C1 segment of cervical spinal cord (tissue), 14 donors: ENCODE measurements at regions not wholly inside any gene's neighbourhood (a gene's known extent, or its start where the extent isn't known, plus 50 kb on each side); places are given as distances from the start of the nearest gene placed in this dataset.
"Not testable (repeated sequence)": the region's sequence is repeated elsewhere in the genome, so short reads cannot be mapped to it uniquely, and the experiment has no call there.

Experiments used
- DNase-seq, 14 donors: peaks; one replicate each; lab custom pipeline; 2025; lab: John Stamatoyannopoulos, UW

- DNase-seq: no peak
Measured at GRCh38 chr10:33037726-33038125, 79.7 kb upstream of the ITGB1 start.

- no peak for DNase-seq
Measured at GRCh38 chr10:33036670-33037069, 78.6 kb upstream of the ITGB1 start.

- no peak for DNase-seq
Measured at GRCh38 chr10:33035411-33035810, 77.4 kb upstream of the ITGB1 start.

DNA sequence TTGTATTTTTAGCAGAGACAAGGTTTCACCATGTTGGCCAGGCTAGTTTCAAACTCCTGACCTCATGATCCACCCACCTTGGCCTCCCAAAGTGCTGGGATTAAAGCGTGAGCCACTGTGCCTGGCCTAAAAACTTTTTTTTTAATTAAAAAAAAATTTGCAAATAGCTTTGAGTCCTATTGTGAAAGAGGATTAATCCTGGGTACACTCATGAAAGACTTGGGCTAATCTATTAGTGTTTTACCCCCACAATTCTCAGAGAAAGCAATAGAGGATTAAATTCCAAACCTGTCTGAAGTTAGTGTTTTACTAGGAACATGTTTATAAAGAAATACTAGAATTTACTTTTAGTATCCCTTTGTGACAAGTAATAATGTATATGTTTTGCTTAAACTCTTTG lies 76.9 kb upstream of the ITGB1 start:
- DNase-seq: no peak

- no peak for DNase-seq
Measured at GRCh38 chr10:33032654-33033151, 74.7 kb upstream of the ITGB1 start.

- no peak for DNase-seq
Measured at GRCh38 chr10:33031815-33032653, 74.0 kb upstream of the ITGB1 start.

DNA sequence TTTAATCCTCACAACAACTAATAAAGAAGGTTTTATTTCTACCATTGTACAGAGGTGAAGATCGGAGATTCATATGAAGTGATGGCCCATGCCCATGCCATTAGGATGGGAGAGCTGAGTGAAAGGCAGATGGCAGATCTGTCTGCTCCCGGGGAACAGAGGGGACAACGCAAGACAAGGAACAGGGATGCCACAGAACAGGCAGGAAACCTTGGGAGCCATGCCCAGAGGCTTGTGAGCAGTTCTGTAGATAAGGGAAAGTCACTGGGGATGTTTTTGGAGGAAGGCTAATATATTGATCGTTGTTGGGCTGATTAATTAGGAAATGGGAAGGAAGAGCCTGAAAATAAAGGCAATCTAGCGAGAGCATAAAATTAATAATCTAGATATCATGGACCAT lies 73.1 kb upstream of the ITGB1 start:
- DNase-seq: no peak

DNA sequence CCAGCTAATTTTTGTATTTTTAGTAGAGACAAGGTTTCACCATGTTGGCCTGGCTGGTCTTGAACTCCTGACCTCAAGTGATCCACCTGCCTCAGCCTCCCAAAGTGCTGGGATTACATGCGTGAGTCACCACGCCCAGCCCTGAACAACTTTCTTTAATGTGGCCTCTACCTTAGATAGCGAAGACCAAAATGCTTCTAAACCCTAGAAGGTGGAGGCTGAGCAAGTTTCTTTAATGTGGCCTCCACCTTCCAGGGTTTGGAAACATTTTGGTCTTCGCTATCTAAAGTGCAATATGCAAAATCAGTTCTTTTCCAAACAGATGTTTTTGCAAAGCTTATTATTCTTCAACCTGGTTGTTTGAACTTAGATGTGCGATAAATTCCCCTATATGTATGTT lies 70.5 kb upstream of the ITGB1 start:
- DNase-seq: not testable (repeated sequence)

- no peak for DNase-seq
Measured at GRCh38 chr10:33027088-33027487, 69.1 kb upstream of the ITGB1 start.

GRCh38 chr10:33026422-33026821 lies 68.4 kb upstream of the ITGB1 start:
- DNase-seq: no peak

GRCh38 chr10:33025910-33026309 lies 67.9 kb upstream of the ITGB1 start:
- DNase-seq: no peak

DNA sequence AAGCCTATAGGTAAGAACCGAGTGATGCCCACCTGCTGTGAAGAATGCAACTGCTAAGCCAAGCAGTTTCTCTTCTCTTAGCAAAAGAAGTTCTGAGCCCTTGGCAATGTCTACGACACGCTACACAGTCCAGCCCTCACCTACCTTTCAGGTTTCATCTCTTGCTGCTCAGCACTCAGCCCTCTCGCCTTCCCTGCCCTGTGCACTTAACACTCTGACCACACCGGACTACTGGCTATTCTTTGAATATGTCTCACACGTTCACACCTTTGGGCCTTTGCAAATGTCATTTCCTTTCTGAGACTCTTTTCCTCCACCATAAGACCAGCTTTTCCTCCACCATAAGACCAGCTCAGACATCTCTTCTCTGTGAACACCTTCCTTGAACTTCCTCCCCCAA lies 67.0 kb upstream of the ITGB1 start:
- DNase-seq: no peak

DNA sequence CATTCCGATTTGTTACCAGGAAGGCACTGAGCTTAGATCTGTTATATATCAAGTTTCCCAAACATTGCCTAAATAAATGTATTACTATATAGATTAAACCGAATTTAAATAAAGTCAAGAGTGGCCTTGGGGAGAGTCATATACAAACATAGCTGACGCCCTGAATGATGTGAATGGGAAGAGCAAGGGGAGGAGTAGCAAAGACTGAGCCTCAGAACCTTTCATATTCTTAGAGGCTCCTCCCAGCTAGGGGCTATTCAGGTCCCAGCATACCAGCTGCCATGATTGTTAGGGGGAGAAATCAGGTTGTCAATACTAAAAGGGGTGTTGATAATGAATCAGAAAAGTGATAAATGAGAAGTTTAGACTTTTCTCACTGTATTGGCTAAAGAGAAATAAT lies 64.7 kb upstream of the ITGB1 start:
- DNase-seq: no peak

DNA sequence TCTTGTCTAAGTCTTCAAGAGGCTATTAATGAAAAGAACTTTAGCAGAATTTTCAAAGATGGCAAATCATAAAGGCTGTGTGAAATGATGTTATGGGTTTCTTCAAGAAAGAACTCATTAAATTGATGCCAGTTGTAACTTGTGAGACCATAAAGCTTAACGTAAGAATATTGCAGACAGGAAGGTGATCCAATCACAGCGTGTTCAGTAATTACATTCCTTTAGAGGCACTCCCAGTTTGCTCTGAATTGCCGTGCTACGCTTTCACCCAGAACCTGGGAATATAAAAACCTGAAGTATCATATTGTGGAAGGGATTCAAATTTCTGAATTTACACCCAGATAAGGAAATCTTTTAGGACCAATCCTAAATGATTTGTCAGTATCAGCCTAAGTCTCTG lies 64.1 kb upstream of the ITGB1 start:
- no peak for DNase-seq

GRCh38 chr10:33016988-33017387 lies 59.0 kb upstream of the ITGB1 start:
- no peak for DNase-seq

- DNase-seq: no peak
Measured at GRCh38 chr10:33015761-33016547, 57.9 kb upstream of the ITGB1 start.

DNA sequence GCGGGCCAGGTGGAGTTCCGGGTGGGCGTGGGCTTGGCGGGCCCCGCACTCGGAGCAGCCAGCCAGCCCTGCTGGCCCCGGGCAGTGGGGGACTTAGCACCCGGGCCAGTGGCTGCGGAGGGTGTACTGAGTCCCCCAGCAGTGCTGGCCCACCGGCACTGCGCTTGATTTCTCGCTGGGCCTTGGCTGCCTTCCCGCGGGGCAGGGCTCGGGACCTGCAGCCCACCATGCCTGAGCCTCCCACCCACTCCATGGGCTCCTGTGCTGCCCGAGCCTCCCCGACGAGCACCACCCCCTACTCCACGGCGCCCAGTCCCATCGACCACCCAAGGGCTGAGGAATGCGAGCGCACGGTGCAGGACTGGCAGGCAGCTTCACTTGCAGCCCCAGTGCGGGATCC lies 55.3 kb upstream of the ITGB1 start:
- DNase-seq: not testable (repeated sequence)

GRCh38 chr10:33012306-33012705 lies 54.3 kb upstream of the ITGB1 start:
- no peak for DNase-seq

GRCh38 chr10:33010132-33011037 lies 52.4 kb upstream of the ITGB1 start:
- no peak for DNase-seq

- DNase-seq: no peak
Measured at GRCh38 chr10:33009244-33010131, 51.5 kb upstream of the ITGB1 start.
